Coronary artery (tissue), 2 donors: ENCODE measurements at regions not wholly inside any gene's neighbourhood (a gene's known extent, or its start where the extent isn't known, plus 50 kb on each side); places are given as distances from the start of the nearest gene placed in this dataset.
"Not testable (repeated sequence)": the region's sequence is repeated elsewhere in the genome, so short reads cannot be mapped to it uniquely, and the experiment has no call there.

Experiments used
- DNase-seq: peaks from one replicate; pipeline ENCODE4 v3.0.0-alpha.2; 2017; ENCODE audit warnings: low spot score
- H3K27ac ChIP-seq, 2 donors: fragments of 200-600 bp; sonication (generic); one replicate each; pipeline ENCODE4 v1.5.1; 2016 to 2019
- H3K4me3 ChIP-seq: fragments of 200-600 bp; sonication (generic); 2 replicates; pipeline ENCODE4 v1.5.1; 2016; ENCODE audit warnings: mild to moderate bottlenecking, moderate library complexity
- CTCF ChIP-seq: fragments of 200-600 bp; sonication (generic); IDR thresholded peaks from one replicate; pipeline ENCODE4 v1.5.1; 2019; ENCODE audit warnings: antibody characterized with exemption

GRCh38 chr9:1929722-1930244 lies 85.4 kb upstream of the SMARCA2 start:
- H3K27ac ChIP-seq: no peak overlapping the region
- DNase-seq: no peak
- no peak overlapping the region for H3K4me3 ChIP-seq
- no peak for TF ChIP-seq CTCF

GRCh38 chr9:1930245-1930736 lies 84.9 kb upstream of the SMARCA2 start:
- not testable (repeated sequence) for DNase-seq, H3K27ac ChIP-seq, H3K4me3 ChIP-seq

- H3K4me3 ChIP-seq: no peak overlapping the region
- H3K27ac ChIP-seq: no peak overlapping the region
- TF ChIP-seq CTCF: no peak
- DNase-seq: no peak
Observed at GRCh38 chr9:1938135-1938534, 77.0 kb upstream of the SMARCA2 start.

GRCh38 chr9:1938675-1939170 lies 76.4 kb upstream of the SMARCA2 start:
- no peak for TF ChIP-seq CTCF
- no peak for DNase-seq
- no peak overlapping the region for H3K27ac ChIP-seq
- no peak overlapping the region for H3K4me3 ChIP-seq

- Histone ChIP-seq H3K4me3 (no peak overlapping the region), H3K27ac (no peak overlapping the region)
- no peak for DNase-seq
- TF ChIP-seq CTCF: no peak
Observed at GRCh38 chr9:1939466-1939865, 75.7 kb upstream of the SMARCA2 start.

GRCh38 chr9:1939926-1940368 lies 75.2 kb upstream of the SMARCA2 start:
- no peak for TF ChIP-seq CTCF
- Histone ChIP-seq H3K27ac (no peak overlapping the region), H3K4me3 (no peak overlapping the region)
- no peak for DNase-seq

GRCh38 chr9:1941989-1942388 lies 73.2 kb upstream of the SMARCA2 start:
- Histone ChIP-seq H3K27ac (no peak overlapping the region), H3K4me3 (no peak overlapping the region)
- no peak for DNase-seq
- no peak for TF ChIP-seq CTCF
